HEK293 (cell line): ENCODE measurements at regions not wholly inside any gene's neighbourhood (a gene's known extent, or its start where the extent isn't known, plus 50 kb on each side); places are given as distances from the start of the nearest gene placed in this dataset.

ENCODE experiments used
- CTCF ChIA-PET: fragments of 350-600 bp; formaldehyde crosslinking; extraction: SDS; loops from one replicate; lab custom pipeline; 2021; ENCODE audit warnings: antibody characterized with exemption; lab: Yijun Ruan, JAX
- POLR2A ChIA-PET: fragments of 300-600 bp; formaldehyde crosslinking; extraction: SDS; loops from one replicate; lab custom pipeline; 2020; ENCODE audit warnings: antibody characterized with exemption, inconsistent platforms; lab: Yijun Ruan, JAX
- H3K27ac ChIP-seq: fragments of 200-500 bp; sonication (Bioruptor generic); 2 replicates; pipeline ENCODE4 v1.5.1; 2014; ENCODE audit warnings: low read depth, low read length, control low read depth, inconsistent platforms; ENCODE audit errors: extremely low read depth
- H3K36me3 ChIP-seq, 2 experiments: fragments of 200-500 bp in 1 of 2; sonication (Bioruptor generic) in 1 of 2; 1 replicate in 1 of 2; 2 replicates in 1 of 2; pipeline ENCODE4 v1.5.1; 2014 to 2017; ENCODE audit warnings: inconsistent platforms in 2 of 2, low read length in 2 of 2; ENCODE audit not compliant: control insufficient read depth in 2 of 2, insufficient read depth in 1 of 2
- H3K4me1 ChIP-seq: fragments of 200-500 bp; sonication (Bioruptor generic); 2 replicates; pipeline ENCODE4 v1.5.1; 2014; ENCODE audit warnings: mild to moderate bottlenecking, low read length, inconsistent platforms; ENCODE audit not compliant: control insufficient read depth, insufficient read depth
- H3K4me3 ChIP-seq: 2 replicates; pipeline ENCODE4 v1.5.1; 2011; ENCODE audit warnings: low read depth, mild to moderate bottlenecking, control low read depth, low read length, moderate library complexity
- H3K9me3 ChIP-seq: fragments of 200-500 bp; sonication (Bioruptor generic); 2 replicates; pipeline ENCODE4 v1.5.1; 2014; ENCODE audit warnings: low read depth, low read length, inconsistent platforms; ENCODE audit not compliant: control insufficient read depth, insufficient read depth
- GFI1B ChIP-seq: fragments of 450-650 bp; formaldehyde crosslinking; IDR thresholded peaks from 2 replicates; pipeline ENCODE4 v1.5.1; 2016; ENCODE audit warnings: missing biosample characterization, missing genetic modification characterization
- OVOL3 ChIP-seq: fragments of 450-650 bp; formaldehyde crosslinking; IDR thresholded peaks from 2 replicates; pipeline ENCODE4 v1.5.1; 2016; ENCODE audit warnings: missing biosample characterization, missing genetic modification characterization
- PRDM10 ChIP-seq: fragments of 450-650 bp; formaldehyde crosslinking; IDR thresholded peaks from 2 replicates; pipeline ENCODE4 v1.5.1; 2016; ENCODE audit warnings: missing biosample characterization, missing genetic modification characterization
- SCRT2 ChIP-seq: fragments of 450-650 bp; formaldehyde crosslinking; IDR thresholded peaks from 2 replicates; pipeline ENCODE4 v1.5.1; 2016; ENCODE audit warnings: missing biosample characterization, missing genetic modification characterization
- SETDB1 ChIP-seq: IDR thresholded peaks from one replicate; pipeline ENCODE4 v1.6.1; 2017; ENCODE audit warnings: mild to moderate bottlenecking, low read length, moderate library complexity, mixed read lengths; ENCODE audit not compliant: insufficient read length
- TSHZ1 ChIP-seq: fragments of 450-650 bp; formaldehyde crosslinking; IDR thresholded peaks from 2 replicates; pipeline ENCODE4 v1.5.1; 2016; ENCODE audit warnings: missing biosample characterization, missing genetic modification characterization, borderline replicate concordance
- ZFP3 ChIP-seq: fragments of 450-650 bp; formaldehyde crosslinking; IDR thresholded peaks from 2 replicates; pipeline ENCODE4 v1.5.1; 2016; ENCODE audit warnings: low read depth, missing biosample characterization, missing genetic modification characterization
- ZNF132 ChIP-seq: fragments of 450-650 bp; formaldehyde crosslinking; IDR thresholded peaks from 2 replicates; pipeline ENCODE4 v1.5.1; 2017; ENCODE audit warnings: missing biosample characterization, missing genetic modification characterization, borderline replicate concordance
- ZNF274 ChIP-seq, 2 experiments: fragments of 200-500 bp in 1 of 2; fragments of 450-650 bp in 1 of 2; sonication (Bioruptor generic) in 1 of 2; formaldehyde crosslinking in 1 of 2; IDR thresholded peaks; 2 replicates each; pipeline versions ENCODE4 v1.5.1 to v1.6.1; 2014 to 2016; ENCODE audit warnings: borderline replicate concordance in 1 of 2, inconsistent platforms in 1 of 2, low read length in 1 of 2, missing biosample characterization in 1 of 2, missing genetic modification characterization in 1 of 2
- ZNF280D ChIP-seq: fragments of 450-650 bp; formaldehyde crosslinking; IDR thresholded peaks from 2 replicates; pipeline ENCODE4 v1.5.1; 2016; ENCODE audit warnings: missing biosample characterization, missing genetic modification characterization
- ZNF350 ChIP-seq: fragments of 450-650 bp; formaldehyde crosslinking; IDR thresholded peaks from 2 replicates; pipeline ENCODE4 v1.5.0; 2017; ENCODE audit warnings: missing biosample characterization, mild to moderate bottlenecking, missing genetic modification characterization
- ZNF580 ChIP-seq: fragments of 450-650 bp; formaldehyde crosslinking; IDR thresholded peaks from 2 replicates; pipeline ENCODE4 v1.5.1; 2016; ENCODE audit warnings: missing biosample characterization, missing genetic modification characterization
- ZNF596 ChIP-seq: fragments of 450-650 bp; IDR thresholded peaks from 2 replicates; pipeline ENCODE4 v1.5.0; 2018; ENCODE audit warnings: missing biosample characterization, mild to moderate bottlenecking, missing genetic modification characterization, moderate library complexity
- ZNF664 ChIP-seq: fragments of 450-650 bp; formaldehyde crosslinking; IDR thresholded peaks from 2 replicates; pipeline ENCODE4 v1.5.1; 2016; ENCODE audit warnings: missing biosample characterization, missing genetic modification characterization
- ZNF670 ChIP-seq: fragments of 450-650 bp; formaldehyde crosslinking; IDR thresholded peaks from 2 replicates; pipeline ENCODE4 v1.5.1; 2016; ENCODE audit warnings: missing biosample characterization, missing genetic modification characterization, low read depth
- ZNF791 ChIP-seq: fragments of 450-650 bp; formaldehyde crosslinking; IDR thresholded peaks from 2 replicates; pipeline ENCODE4 v1.5.1; 2016; ENCODE audit warnings: missing biosample characterization, missing genetic modification characterization
- ZNF837 ChIP-seq: fragments of 450-650 bp; formaldehyde crosslinking; IDR thresholded peaks from 2 replicates; pipeline ENCODE4 v1.5.1; 2016; ENCODE audit warnings: missing biosample characterization, missing genetic modification characterization
- TF ChIP-seq, protein P1 (sequence below): fragments of 450-650 bp; formaldehyde crosslinking; IDR thresholded peaks from 2 replicates; pipeline ENCODE4 v1.5.1; 2016; ENCODE audit warnings: missing biosample characterization, missing genetic modification characterization
- TF ChIP-seq, protein P2 (sequence below): fragments of 450-650 bp; formaldehyde crosslinking; IDR thresholded peaks from 2 replicates; pipeline ENCODE4 v1.5.1; 2016; ENCODE audit warnings: missing biosample characterization, missing genetic modification characterization

DNA sequence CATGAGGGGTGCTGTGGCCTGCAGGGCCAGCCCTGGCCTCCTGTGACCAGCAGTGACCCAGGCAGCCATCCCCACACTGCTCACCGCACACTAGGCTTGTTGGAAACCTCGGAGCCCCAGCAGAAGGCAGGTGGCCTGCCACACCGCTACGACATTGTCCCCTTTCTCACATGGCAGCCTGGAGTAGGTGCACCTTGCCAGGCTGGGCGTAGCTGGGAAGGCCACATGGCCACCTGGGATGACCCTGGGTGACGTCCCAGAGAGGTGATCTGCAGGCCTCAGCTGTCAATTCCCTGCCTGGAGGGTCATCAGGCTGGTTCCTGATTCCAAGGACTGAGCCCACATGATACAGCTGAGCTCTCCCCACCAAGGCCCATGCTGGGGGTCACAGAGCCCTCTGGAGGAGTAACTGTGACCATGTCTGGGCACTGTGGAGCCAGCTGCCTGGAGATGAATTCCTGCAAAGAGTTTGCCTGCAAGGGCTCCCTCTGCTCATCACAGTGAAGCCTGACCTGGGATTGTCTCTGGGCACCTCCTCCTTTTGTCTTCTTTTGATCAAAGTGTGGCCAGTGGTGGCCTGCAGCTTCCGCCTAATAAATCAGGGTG is 119.6 kb upstream of the OTOS start:
- ChIA-PET POLR2A (no interaction called here), CTCF (interaction anchor here (0.9 kb wide), 1 partner anchor 28 kb away, joined by 3 read pairs; no protein-coding TSS in a partner anchor)
- no peak overlapping the region for H3K4me3 ChIP-seq
- H3K27ac ChIP-seq = no peak overlapping the region
- no peaks in the 10 kb centered on the region for H3K9me3 ChIP-seq
- no peaks in the 10 kb centered on the region for H3K4me1 ChIP-seq
- no peaks in the 10 kb centered on the region for H3K36me3 ChIP-seq
- TF ChIP-seq OVOL3 (no peak), ZNF791 (tag by site-specific recombination) (no peak), ZNF132 (tag by site-specific recombination) (no peak), ZNF274 (IDR thresholded peaks at IDR 0.05; ENCODE audit: low read length) (no peak), ZNF274 (tag by site-specific recombination; IDR thresholded peaks at IDR 0.05; ENCODE audit: borderline replicate concordance) (no peak), GFI1B (no peak), ZNF596 (no peak), ZNF580 (tag by site-specific recombination) (no peak), ZFP3 (tag by site-specific recombination) (no peak), ZNF350 (no peak), SETDB1 (no peak), ZNF837 (tag by site-specific recombination) (no peak)
- TF ChIP-seq, protein P1, sequence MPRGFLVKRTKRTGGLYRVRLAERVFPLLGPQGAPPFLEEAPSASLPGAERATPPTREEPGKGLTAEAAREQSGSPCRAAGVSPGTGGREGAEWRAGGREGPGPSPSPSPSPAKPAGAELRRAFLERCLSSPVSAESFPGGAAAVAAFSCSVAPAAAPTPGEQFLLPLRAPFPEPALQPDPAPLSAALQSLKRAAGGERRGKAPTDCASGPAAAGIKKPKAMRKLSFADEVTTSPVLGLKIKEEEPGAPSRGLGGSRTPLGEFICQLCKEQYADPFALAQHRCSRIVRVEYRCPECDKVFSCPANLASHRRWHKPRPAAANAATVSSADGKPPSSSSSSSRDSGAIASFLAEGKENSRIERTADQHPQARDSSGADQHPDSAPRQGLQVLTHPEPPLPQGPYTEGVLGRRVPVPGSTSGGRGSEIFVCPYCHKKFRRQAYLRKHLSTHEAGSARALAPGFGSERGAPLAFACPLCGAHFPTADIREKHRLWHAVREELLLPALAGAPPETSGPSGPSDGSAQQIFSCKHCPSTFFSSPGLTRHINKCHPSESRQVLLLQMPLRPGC (tag by site-specific recombination) = no peak
- TF ChIP-seq, protein P2, sequence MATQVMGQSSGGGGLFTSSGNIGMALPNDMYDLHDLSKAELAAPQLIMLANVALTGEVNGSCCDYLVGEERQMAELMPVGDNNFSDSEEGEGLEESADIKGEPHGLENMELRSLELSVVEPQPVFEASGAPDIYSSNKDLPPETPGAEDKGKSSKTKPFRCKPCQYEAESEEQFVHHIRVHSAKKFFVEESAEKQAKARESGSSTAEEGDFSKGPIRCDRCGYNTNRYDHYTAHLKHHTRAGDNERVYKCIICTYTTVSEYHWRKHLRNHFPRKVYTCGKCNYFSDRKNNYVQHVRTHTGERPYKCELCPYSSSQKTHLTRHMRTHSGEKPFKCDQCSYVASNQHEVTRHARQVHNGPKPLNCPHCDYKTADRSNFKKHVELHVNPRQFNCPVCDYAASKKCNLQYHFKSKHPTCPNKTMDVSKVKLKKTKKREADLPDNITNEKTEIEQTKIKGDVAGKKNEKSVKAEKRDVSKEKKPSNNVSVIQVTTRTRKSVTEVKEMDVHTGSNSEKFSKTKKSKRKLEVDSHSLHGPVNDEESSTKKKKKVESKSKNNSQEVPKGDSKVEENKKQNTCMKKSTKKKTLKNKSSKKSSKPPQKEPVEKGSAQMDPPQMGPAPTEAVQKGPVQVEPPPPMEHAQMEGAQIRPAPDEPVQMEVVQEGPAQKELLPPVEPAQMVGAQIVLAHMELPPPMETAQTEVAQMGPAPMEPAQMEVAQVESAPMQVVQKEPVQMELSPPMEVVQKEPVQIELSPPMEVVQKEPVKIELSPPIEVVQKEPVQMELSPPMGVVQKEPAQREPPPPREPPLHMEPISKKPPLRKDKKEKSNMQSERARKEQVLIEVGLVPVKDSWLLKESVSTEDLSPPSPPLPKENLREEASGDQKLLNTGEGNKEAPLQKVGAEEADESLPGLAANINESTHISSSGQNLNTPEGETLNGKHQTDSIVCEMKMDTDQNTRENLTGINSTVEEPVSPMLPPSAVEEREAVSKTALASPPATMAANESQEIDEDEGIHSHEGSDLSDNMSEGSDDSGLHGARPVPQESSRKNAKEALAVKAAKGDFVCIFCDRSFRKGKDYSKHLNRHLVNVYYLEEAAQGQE (tag by site-specific recombination) = no peak

- Histone ChIP-seq H3K4me1 (no peaks in the 10 kb centered on the region), H3K36me3 (no peaks in the 10 kb centered on the region), H3K4me3 (no peak overlapping the region), H3K27ac (no peak overlapping the region), H3K9me3 (no peaks in the 10 kb centered on the region)
- ChIA-PET CTCF (no interaction called here), POLR2A (no interaction called here)
- TF ChIP-seq PRDM10 (tag by site-specific recombination) (no peak), TSHZ1 (tag by site-specific recombination) (no peak), ZNF280D (no peak), SCRT2 (no peak), ZNF670 (tag by site-specific recombination) (no peak), ZNF664 (tag by site-specific recombination) (no peak)
Measured at GRCh38 chr2:240260664-240261063, 120.2 kb upstream of the OTOS start.
